ENCODE measurements at regions not wholly inside any gene's neighbourhood (a gene's known extent, or its start where the extent isn't known, plus 50 kb on each side); places are given as distances from the start of the nearest gene placed in this dataset.

DNA sequence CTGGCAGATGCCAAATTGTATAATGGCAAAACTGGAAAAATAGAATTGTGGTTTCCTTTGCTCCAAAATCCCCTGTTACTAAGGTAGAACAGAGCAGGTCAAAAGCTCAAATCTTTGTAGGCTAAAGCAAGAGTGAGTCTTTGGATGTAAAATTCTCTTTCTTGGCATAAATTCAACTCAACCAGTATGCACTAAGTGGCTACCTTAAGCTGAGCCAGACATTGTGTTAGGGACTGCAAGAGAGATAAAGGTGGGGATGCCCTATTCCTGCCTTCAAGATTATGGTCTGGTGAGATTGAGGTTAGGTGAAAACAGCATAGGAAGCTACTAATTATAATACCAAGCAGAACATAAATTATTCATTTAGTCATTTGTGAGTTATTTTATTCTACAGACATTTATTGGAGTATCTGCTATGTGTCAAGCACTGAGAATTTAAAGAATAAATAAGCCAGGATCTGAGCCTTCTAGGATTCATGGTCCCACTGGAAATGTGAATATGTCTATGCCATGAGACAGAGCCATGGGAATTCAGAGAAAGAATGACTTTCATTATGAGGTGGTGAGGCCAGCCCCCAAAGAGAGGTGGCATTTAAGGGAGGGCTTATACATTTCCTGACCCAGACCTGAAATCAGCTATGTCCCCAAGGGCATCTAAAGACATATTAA lies 198.0 kb upstream of the NCKAP5 start:
- no peak for DNase-seq (ENCODE audit: low read depth in 3 of 3, low spot score in 2 of 3)

DNA sequence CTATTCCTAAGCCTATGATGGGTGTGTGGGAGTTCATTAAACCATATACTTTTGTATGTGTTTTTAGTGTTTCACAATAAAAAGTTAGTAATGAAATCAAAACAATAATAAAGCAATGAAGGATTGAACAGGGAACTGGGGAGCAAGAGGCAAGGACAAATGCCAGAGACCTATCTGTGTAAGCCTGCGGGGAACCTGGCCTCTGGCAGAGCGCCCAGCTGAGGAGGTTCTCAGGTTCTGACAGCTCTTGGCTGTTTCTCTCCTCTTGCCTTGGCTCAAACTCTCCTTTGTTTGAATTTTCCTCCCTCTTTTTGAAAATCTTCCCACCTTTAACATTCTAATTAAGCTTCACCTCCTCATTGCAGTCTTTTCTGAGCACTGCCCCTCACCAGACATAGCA lies 200.0 kb upstream of the NCKAP5 start:
- DNase-seq (ENCODE audit: low read depth in 3 of 3, low spot score in 2 of 3), result no peak

DNA sequence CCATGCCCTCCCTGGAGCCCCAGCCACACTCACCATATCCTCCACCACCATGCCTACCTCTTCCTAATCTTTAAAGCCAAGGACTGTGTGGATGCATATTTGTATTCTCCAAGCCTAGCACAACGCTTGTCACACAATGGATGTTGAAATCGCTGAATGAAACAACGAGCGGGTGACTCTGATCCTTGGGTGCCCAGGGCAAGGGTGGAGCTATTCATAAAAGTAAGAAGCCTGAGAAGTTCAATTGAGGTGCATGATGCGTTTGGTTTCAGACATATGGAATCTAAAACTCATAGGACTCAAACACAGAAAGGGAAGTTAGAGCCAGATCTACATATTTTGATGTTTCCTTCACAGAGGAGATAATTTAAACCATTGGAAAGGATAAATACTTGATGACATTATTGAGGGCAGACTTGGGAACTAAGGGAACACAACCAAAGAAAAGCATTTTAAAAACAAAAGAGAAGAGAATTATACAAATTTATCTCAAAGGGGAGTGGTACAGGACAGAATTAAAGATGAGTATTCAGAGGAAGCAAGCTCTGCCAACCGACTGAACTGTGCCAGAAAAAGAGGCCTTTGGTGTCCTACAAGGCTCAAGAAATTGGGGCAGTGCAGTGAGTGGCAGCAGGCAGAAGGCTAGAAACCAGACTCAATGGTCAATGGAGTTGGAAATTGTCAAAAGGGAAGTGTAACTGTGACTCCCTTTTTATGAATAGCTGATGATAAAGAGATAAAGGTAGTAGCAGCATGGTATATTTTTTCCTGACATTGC lies 200.6 kb upstream of the NCKAP5 start:
- no peak for DNase-seq (ENCODE audit: low read depth in 3 of 3, low spot score in 2 of 3)

DNA sequence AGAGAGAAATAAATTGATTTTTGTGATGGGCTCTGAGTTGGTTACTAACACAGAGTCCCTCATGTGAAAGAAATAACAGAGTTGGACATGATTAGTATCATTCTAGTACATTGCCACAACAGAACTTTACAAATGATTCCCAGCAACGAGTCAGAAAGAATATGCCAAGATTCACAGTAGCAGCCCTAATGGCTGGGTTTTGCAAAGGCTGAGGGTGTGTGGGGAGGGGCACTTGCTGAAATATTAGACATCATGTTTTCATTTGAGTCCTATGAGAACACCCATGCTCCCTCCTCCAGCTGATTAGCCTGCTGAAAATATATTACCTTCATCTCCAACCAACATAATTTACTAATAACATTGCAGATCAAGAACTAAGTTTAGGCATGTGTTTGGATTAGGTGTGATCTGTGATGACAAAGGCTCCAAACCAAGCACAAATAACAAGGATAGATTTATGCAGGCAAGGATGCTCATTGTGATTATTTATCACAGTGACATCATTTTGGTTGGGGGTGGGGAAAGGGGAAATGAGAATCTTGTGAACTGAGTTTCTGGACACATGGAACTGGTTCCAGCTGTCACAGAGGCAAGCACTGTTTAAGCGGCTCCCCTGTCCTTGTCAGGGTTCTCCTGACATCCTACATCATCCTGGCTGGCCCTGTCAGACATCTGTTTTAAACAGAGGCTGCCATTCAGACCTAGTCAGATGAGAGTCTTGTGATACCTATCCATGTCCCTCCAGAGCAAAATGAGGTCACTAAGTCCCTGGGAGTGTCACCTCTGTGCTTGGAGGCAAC lies 205.8 kb upstream of the NCKAP5 start:
- no peak for DNase-seq (ENCODE audit: low read depth in 3 of 3, low spot score in 2 of 3)

DNA sequence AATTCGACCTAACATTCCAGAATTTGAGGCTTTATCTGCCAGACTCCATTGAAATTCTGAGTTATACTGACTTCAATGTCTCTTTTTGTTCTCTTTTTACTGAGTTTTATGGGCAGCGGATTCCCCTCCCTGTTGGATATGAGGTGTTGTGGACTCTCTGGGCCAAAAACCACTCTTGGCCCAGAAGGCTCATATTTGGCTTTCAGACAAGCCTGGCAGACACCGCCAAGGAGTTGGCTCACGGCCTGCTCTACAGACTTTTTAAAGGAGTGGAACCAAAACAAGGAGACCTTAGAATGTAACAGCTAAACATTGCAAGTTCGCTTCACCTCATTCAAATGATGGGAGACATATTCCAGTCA lies 206.4 kb upstream of the NCKAP5 start:
- no peak for DNase-seq (ENCODE audit: low read depth in 3 of 3, low spot score in 2 of 3)

DNA sequence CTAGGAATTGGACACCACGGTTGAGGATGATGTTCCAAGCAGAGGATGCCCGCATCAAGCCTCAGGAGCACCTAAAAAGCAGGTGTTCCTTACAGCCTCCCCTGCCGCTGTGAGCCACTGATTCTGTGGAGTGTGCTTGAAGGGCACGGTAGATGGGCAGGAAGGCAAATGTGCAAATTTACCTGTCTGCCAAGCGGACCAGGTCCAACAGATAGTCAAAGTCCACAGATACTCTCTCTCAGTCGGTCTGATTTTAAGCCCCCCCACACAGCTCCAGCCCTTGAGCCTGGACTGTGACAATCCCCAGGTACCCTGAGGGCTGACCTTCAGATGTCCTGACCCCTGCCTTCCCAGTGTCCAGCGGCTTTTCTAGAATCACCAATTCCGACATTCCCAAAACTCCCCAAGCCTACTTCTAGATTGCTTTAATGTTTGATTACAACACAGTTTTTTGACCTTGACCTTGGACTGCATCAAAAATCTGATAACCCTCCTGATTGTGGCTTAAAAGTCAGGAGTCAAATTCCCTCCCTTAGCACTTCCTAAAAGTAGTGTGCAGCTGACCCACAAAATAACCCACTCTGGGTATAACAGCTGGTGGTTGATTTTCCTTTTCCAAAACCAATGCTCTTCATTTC lies 208.8 kb upstream of the NCKAP5 start:
- DNase-seq (ENCODE audit: low read depth in 3 of 3, low spot score in 2 of 3), result no peak

DNA sequence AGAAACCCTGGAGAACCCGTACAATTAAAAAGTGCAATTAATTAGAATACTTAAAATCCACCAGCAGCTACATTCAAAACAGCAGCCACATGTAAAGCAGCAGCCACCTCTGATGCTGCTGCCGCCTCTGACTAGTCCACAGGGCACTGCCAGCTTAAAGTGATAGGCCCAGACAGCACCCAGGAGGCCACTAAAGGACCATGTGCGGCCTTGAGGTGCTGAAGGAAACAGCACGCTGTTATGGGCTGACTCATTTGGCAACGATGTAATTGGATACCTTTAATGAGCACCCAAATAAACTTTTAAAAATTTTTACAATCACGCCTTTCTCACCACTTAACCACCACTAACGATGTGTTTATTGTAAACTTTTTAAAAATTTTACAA lies 209.3 kb upstream of the NCKAP5 start:
- no peak for DNase-seq (ENCODE audit: low read depth in 3 of 3, low spot score in 2 of 3)

DNA sequence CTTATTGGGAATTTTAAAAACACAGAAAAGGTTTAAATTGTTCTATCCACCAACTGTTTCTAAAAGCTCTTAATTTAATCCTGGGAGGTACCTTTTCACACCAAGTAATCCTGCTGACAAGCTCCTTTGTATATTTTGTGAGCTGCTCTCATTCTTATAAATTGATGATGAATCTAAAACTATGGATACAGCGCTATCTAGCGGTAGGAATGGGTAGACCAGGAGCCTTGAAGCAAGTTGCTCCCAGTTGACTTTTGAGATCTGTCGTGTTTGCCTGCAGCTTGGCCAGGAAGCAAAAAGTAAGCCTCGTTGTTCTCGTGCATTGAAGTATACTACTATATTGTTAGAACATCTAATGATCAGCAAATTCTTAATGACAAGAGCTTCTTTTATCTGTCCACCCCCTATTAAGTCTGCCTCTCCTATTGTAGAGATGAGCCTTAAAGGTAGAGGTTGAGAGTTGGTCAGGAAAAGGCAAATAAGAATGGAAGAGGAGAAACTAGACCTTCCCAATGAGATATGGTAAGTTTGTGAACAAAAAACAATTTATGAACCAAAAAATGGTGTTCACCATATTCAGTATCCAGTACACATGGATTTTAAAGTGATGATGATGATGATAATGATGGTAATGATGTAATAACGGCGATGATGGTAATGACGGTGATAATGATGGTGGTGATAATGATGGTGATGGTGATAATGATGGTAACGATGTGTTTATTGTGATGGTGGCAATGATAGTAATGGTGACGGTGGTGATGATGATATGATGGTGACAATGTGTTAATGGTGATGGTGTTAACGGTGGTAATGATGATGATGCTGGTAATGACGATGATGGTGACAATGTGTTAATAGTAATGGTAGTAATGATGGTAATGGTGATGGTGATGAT lies 212.1 kb upstream of the NCKAP5 start:
- DNase-seq (ENCODE audit: low read depth in 3 of 3, low spot score in 2 of 3), result peak; percentile 68 to 74 (median 69)

DNA sequence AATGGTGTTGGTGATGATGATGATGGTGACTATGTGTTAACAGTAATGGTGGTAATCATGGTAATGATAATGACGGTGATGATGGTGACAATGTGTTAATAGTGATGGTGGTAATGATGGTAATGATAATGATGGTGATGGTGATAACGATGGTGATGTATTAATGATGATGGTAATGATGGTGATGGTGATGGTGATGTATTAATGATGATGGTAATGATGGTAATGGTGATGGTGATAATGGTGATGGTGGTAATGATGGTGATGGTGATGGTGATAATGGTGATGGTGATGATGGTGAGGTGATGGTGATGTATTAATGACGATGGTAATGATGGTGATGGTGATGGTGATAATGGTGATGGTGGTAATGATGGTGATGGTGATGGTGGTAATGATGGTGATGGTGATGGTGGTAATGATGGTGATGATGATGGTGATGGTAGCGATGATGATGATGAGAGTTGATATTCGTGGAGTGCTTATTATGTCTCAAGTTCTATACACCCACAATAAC lies 212.8 kb upstream of the NCKAP5 start:
- no peak for DNase-seq (ENCODE audit: low read depth in 3 of 3, low spot score in 2 of 3)

DNA sequence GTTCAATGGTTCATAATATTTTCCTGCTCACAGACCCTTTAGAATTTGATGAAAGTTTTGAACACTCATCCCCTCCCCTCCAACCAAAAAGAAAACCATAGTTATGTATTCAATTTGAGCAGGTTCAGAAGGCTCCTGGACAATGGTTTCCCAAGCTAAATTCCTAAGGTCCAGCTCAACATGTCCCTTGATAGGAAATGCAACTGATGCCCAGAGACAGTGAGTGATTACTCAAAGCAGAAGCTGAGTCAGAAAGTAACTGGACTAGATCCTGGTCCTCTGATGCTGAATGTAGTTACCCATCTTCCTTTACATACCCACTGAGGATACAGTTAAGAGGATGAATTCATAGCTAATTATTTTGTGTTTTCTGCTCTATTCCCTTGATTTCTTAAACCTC lies 218.9 kb upstream of the NCKAP5 start:
- no peak for DNase-seq (ENCODE audit: low read depth in 3 of 3, low spot score in 2 of 3)

DNA sequence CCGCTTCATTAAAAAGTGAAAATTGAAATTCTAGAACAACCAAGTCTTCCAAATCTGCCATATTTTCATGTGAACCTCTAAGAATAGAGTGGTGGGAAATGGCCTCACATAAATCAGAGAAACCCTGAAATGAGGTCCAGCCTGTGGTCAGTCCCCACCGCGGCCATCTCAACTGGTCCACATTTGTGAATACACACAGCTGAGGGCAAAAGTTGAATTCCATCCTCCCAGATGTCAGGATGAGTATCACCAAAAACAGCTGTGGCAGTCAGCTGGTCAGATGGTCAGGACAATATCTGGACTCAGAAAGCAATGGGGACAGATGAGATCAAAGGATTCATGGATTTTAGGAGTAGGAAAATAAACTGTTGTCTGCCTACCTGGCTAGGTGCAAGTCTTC lies 219.4 kb upstream of the NCKAP5 start:
- DNase-seq (ENCODE audit: low read depth in 3 of 3, low spot score in 2 of 3), result no peak

DNA sequence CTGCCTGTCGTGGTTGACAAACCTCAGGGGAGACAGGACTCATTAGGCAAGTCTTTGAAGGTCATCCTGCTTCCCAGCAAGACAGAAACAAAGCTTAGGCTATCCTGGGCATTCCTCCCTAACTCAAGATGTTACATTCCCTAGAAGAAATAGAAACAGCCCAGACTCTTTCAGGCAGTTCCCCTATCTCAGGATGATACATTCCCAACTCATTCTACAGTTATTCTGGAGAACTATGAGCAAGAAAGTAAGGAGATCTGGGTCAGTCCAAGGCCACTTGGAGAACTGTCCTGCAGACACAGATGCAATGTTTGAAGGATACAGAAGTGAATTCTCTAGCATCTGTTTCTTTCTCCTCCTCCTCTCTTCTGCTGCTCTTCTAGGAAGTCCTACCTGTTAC lies 220.1 kb upstream of the NCKAP5 start:
- DNase-seq (ENCODE audit: low read depth in 3 of 3, low spot score in 2 of 3), result no peak

DNA sequence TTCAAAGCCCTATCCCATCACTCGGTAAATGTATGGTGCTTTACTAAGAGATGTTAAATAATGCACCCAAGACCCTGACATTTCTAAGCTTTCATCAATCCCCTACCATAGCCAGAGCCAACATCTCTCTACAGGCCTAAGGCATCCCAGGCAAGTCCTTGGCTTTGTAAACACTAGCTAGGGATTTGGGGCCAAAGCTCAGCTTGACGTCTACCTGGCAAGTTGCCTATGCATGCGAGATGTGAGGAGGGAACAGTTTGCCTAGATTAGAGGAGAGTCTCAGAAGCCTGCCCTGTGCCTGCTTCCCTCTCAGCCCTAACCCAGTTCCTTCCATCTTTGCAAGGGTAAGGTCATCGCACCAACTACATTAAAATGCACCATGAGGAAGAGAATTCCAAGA lies 221.5 kb upstream of the NCKAP5 start:
- no peak for DNase-seq (ENCODE audit: low read depth in 3 of 3, low spot score in 2 of 3)

DNA sequence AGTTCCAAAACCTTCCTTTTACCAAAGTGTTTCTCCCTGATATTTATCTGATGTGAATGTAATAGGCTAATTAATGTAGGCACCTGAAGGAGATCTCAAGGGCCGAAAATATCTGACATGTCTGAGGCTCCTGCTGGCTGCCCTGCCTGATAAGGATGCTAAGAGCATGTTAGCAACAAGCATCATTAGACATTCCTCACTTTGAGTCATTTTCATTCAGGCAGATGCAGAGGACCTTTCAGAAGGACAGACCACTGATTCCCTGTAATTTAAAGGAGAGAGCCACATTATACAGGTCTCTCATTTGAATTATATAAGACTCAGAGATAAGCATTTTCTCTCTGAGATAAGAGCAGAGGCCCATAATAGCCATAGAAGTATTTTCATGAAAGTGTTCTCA lies 222.4 kb upstream of the NCKAP5 start:
- DNase-seq (ENCODE audit: low read depth in 3 of 3, low spot score in 2 of 3), result no peak

DNA sequence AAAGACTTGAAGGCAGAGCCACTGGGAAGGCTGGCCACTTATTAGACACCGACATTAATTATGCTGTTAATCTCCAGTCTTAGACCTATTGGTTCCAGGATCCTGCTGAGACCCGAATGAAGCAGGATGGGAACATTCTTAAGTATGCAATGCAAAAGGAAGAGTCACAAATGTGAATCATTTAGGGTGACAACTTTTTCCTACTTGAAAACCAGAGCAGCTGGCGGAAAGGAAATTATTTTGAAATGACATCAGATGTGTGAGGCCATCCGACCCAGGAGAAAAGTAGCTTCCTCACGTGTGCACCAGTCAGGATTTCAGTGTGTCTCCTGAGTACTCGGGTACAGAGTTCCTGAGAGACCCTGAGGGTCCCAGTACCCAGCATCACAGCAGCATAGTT lies 222.9 kb upstream of the NCKAP5 start:
- DNase-seq (ENCODE audit: low read depth in 3 of 3, low spot score in 2 of 3), result no peak

DNA sequence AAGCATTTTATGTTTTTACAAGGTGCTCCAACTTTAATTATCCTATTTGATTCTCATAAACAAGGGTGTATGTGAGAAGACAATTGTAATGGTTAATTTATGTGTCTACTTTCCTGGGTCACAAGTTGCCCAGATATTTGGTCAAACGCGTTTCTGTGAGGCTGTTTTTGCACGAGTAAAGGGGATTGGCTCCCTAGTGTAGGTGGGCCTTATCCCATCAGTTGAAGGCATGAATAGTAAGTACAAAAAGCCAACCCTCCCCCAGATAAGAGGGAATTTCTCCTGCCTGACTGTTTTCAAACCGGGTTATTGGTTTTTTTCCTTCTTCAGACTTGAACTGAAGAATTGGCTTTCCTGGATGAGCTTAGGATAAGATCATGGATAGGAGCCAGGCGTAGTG lies 224.0 kb upstream of the NCKAP5 start:
- no peak for DNase-seq (ENCODE audit: low read depth in 3 of 3, low spot score in 2 of 3)

DNA sequence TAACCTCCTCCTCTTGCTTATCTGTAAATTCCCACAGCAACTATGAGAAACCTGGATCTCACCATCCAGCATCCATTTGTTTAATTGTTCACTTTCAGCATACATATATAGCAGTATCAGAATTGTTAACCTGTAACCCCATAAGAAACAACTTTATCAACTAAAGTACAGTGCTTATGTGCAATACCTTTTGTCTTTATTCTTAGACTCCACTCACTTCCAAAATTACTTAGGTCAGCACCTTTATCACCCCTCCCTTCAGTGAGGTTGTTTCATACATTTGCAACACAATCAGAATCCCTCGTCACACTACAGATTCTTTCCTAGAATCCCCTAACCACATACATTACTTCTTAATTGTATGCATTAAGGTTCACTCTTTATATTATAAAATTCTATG lies 225.9 kb upstream of the NCKAP5 start:
- DNase-seq (ENCODE audit: low read depth in 3 of 3, low spot score in 2 of 3), result no peak

DNA sequence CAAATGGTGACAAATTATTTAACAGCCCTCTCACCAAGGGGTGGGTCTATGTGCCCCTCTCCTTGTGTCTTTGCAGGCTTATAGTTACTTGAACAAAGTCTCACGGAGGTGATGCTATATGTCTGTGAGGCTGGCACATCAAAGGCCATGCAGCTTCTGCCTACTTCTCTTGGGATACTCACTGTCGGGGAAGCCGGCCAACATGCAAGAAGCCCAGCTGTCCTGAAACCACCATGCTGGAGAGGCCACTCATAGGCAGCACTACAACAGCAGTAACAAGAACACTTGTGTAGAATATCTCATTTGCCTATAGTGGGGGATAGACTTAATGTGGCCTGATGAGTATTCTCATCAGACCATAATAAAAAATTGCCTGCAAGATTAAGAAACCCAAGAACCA lies 233.7 kb upstream of the NCKAP5 start:
- no peak for DNase-seq (ENCODE audit: low read depth in 3 of 3, low spot score in 2 of 3)

DNA sequence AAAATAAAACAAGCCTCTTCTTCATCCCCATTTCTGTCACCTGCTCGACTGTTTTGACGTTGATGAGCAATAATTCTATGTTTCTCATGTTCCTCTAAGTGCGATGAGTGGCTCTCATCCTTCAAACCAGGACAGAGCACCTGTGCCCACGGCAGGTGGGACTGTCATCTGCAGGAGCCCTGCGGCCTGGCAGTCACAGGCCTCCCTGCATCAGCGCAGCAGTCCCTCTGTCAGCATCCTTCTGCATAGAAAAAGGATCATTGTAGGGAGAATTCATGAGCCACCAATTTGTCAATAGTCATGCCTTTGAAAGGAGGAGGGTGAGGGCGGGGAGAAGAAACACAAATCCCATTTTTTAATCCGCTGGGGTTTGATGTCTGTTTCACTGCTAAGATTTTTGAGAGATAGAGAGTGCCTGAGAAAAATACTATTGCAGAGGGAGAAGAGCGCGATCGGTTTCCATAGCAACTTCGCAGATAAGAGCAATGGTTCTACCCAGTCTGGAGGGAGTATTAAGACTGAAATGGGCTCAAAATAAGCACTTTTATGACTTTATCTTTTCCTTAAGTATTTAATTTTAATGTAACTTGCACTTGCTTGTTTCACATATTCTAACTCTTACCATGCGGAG lies 234.3 kb upstream of the NCKAP5 start:
- DNase-seq (ENCODE audit: low read depth in 3 of 3, low spot score in 2 of 3), result no peak

DNA sequence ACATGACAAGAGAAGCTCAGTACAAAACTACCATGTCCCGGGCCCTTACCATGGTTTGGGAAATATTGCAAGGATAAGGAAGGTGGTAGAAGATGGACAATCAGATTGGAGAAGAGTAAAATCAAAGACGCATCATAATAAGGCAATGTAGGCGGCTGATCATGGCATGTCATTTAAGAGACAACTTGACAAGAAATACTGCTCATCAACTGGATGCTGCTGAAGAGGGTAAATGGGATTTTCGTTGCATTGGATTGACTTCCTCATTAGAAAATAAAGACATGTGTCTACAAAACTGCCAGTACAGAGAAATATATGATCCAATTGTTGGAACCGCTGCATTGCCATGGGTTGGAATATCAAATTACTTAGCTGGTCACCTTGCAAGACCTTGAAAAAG lies 238.3 kb upstream of the NCKAP5 start:
- no peak for DNase-seq (ENCODE audit: low read depth in 3 of 3, low spot score in 2 of 3)

Measured in right renal cortex interstitium (tissue), 3 donors.